A549 (cell line): ENCODE measurements at regions not wholly inside any gene's neighbourhood (a gene's known extent, or its start where the extent isn't known, plus 50 kb on each side); places are given as distances from the start of the nearest gene placed in this dataset.

Source experiments
- CTCF ChIP-seq: fragments of >200 bp; sonication (Bioruptor Twin); formaldehyde crosslinking; IDR thresholded peaks from 3 replicates; pipeline ENCODE4 v1.5.1; 2016
- POLR2A ChIP-seq: IDR thresholded peaks from 2 replicates; pipeline ENCODE4 v1.6.1; 2012; ENCODE audit warnings: mild to moderate bottlenecking, low read length
- ZNF302 ChIP-seq: fragments of 250-450 bp; sonication (Bioruptor Pico); IDR thresholded peaks from 2 replicates; pipeline ENCODE4 v1.9.0; 2021; ENCODE audit warnings: inconsistent platforms, mild to moderate bottlenecking, moderate library complexity

- no peak for TF ChIP-seq ZNF302 (CRISPR knock-in tag)
- no peak for TF ChIP-seq POLR2A
- TF ChIP-seq CTCF: no peak
These were observed 806.8 kb upstream of the GCFC2 start for GRCh38 chr2:76517574-76517909.
